ENCODE measurements at regions not wholly inside any gene's neighbourhood (a gene's known extent, or its start where the extent isn't known, plus 50 kb on each side); places are given as distances from the start of the nearest gene placed in this dataset.

GRCh38 chr4:22336822-22337221 lies 179.0 kb downstream of the ADGRA3 start:
- no peaks in the 10 kb centered on the region for H3K9me3 ChIP-seq (ENCODE audit: control insufficient read depth, insufficient read depth, low read depth, low read length)
- H3K36me3 ChIP-seq (ENCODE audit: control insufficient read depth, insufficient read depth, low read length): no peaks in the 10 kb centered on the region
- no peaks in the 10 kb centered on the region for H3K79me2 ChIP-seq (ENCODE audit: control insufficient read depth, insufficient read depth, low read length)
- H2AFZ ChIP-seq (ENCODE audit: low read length): no peak overlapping the region
- no peak overlapping the region for H3K4me3 ChIP-seq (replicated peaks in 1 of 4; ENCODE audit: control extremely low read depth in 1 of 4, insufficient read depth in 1 of 4, low read depth in 3 of 4, low read length in 4 of 4)
- H3K9ac ChIP-seq (ENCODE audit: insufficient read depth, low read length): no peak overlapping the region
- TF ChIP-seq, protein P1, sequence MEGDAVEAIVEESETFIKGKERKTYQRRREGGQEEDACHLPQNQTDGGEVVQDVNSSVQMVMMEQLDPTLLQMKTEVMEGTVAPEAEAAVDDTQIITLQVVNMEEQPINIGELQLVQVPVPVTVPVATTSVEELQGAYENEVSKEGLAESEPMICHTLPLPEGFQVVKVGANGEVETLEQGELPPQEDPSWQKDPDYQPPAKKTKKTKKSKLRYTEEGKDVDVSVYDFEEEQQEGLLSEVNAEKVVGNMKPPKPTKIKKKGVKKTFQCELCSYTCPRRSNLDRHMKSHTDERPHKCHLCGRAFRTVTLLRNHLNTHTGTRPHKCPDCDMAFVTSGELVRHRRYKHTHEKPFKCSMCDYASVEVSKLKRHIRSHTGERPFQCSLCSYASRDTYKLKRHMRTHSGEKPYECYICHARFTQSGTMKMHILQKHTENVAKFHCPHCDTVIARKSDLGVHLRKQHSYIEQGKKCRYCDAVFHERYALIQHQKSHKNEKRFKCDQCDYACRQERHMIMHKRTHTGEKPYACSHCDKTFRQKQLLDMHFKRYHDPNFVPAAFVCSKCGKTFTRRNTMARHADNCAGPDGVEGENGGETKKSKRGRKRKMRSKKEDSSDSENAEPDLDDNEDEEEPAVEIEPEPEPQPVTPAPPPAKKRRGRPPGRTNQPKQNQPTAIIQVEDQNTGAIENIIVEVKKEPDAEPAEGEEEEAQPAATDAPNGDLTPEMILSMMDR (conservative IDR thresholded peaks at IDR 0.05 in 1 of 2, IDR thresholded peaks at IDR 0.05 in 1 of 2; ENCODE audit: low read depth in 1 of 2, low read length in 2 of 2): no peak
- no peak for TF ChIP-seq EZH2 (IDR thresholded peaks at IDR 0.05; ENCODE audit: low read length, missing control alignments)
- DNase-seq (ENCODE audit: low read depth in 2 of 2): no peak
- no peaks in the 10 kb centered on the region for H3K27me3 ChIP-seq (ENCODE audit: control insufficient read depth, insufficient read depth, low read length)
- no peak overlapping the region for H3K27ac ChIP-seq (ENCODE audit: insufficient read depth, low read length)
- no peaks in the 10 kb centered on the region for H4K20me1 ChIP-seq (ENCODE audit: control insufficient read depth, extremely low read depth, insufficient read depth, low read length)
- no peak overlapping the region for H3K4me2 ChIP-seq (ENCODE audit: extremely low read depth, insufficient read depth, low read length)
- no peaks in the 10 kb centered on the region for H3K4me1 ChIP-seq (ENCODE audit: control insufficient read depth, extremely low read depth, insufficient read depth, low read length)

GRCh38 chr4:22334155-22334554 lies 181.7 kb downstream of the ADGRA3 start:
- Histone ChIP-seq H3K79me2 (ENCODE audit: control insufficient read depth, insufficient read depth, low read length) (no peaks in the 10 kb centered on the region), H4K20me1 (ENCODE audit: control insufficient read depth, extremely low read depth, insufficient read depth, low read length) (no peaks in the 10 kb centered on the region), H3K36me3 (ENCODE audit: control insufficient read depth, insufficient read depth, low read length) (no peaks in the 10 kb centered on the region), H3K27me3 (ENCODE audit: control insufficient read depth, insufficient read depth, low read length) (no peaks in the 10 kb centered on the region), H3K9me3 (ENCODE audit: control insufficient read depth, insufficient read depth, low read depth, low read length) (no peaks in the 10 kb centered on the region), H2AFZ (ENCODE audit: low read length) (no peak overlapping the region), H3K4me3 (replicated peaks in 1 of 4; ENCODE audit: control extremely low read depth in 1 of 4, insufficient read depth in 1 of 4, low read depth in 3 of 4, low read length in 4 of 4) (no peak overlapping the region), H3K4me1 (ENCODE audit: control insufficient read depth, extremely low read depth, insufficient read depth, low read length) (no peaks in the 10 kb centered on the region), H3K4me2 (ENCODE audit: extremely low read depth, insufficient read depth, low read length) (no peak overlapping the region), H3K27ac (ENCODE audit: insufficient read depth, low read length) (no peak overlapping the region), H3K9ac (ENCODE audit: insufficient read depth, low read length) (no peak overlapping the region)
- TF ChIP-seq, protein P1 (conservative IDR thresholded peaks at IDR 0.05 in 1 of 2, IDR thresholded peaks at IDR 0.05 in 1 of 2; ENCODE audit: low read depth in 1 of 2, low read length in 2 of 2): no peak
- no peak for TF ChIP-seq EZH2 (IDR thresholded peaks at IDR 0.05; ENCODE audit: low read length, missing control alignments)
- DNase-seq (ENCODE audit: low read depth in 2 of 2): no peak

GRCh38 chr4:22324422-22324821 lies 191.4 kb downstream of the ADGRA3 start:
- DNase-seq (ENCODE audit: low read depth in 2 of 2): no peak

More at GRCh38 chr4:22324422-22324821, 191.4 kb downstream of the ADGRA3 start:
- Histone ChIP-seq H3K36me3 (ENCODE audit: control insufficient read depth, insufficient read depth, low read length) (no peaks in the 10 kb centered on the region), H3K79me2 (ENCODE audit: control insufficient read depth, insufficient read depth, low read length) (no peaks in the 10 kb centered on the region), H3K4me1 (ENCODE audit: control insufficient read depth, extremely low read depth, insufficient read depth, low read length) (no peaks in the 10 kb centered on the region), H3K9me3 (ENCODE audit: control insufficient read depth, insufficient read depth, low read depth, low read length) (no peaks in the 10 kb centered on the region), H3K4me2 (ENCODE audit: extremely low read depth, insufficient read depth, low read length) (no peak overlapping the region), H4K20me1 (ENCODE audit: control insufficient read depth, extremely low read depth, insufficient read depth, low read length) (no peaks in the 10 kb centered on the region), H3K27me3 (ENCODE audit: control insufficient read depth, insufficient read depth, low read length) (no peaks in the 10 kb centered on the region), H3K27ac (ENCODE audit: insufficient read depth, low read length) (no peak overlapping the region), H3K4me3 (replicated peaks in 1 of 4; ENCODE audit: control extremely low read depth in 1 of 4, insufficient read depth in 1 of 4, low read depth in 3 of 4, low read length in 4 of 4) (no peak overlapping the region), H2AFZ (ENCODE audit: low read length) (no peak overlapping the region), H3K9ac (ENCODE audit: insufficient read depth, low read length) (no peak overlapping the region)
- TF ChIP-seq EZH2 (IDR thresholded peaks at IDR 0.05; ENCODE audit: low read length, missing control alignments): no peak
- TF ChIP-seq, protein P1 (conservative IDR thresholded peaks at IDR 0.05 in 1 of 2, IDR thresholded peaks at IDR 0.05 in 1 of 2; ENCODE audit: low read depth in 1 of 2, low read length in 2 of 2): no peak

Data from fibroblast of lung (primary cell).